Kidney glomerular epithelial cell (primary cell): ENCODE measurements at regions not wholly inside any gene's neighbourhood (a gene's known extent, or its start where the extent isn't known, plus 50 kb on each side); places are given as distances from the start of the nearest gene placed in this dataset.

ENCODE experiments used
- DNase-seq: peaks from one replicate; lab custom pipeline; 2025; lab: John Stamatoyannopoulos, UW

DNA sequence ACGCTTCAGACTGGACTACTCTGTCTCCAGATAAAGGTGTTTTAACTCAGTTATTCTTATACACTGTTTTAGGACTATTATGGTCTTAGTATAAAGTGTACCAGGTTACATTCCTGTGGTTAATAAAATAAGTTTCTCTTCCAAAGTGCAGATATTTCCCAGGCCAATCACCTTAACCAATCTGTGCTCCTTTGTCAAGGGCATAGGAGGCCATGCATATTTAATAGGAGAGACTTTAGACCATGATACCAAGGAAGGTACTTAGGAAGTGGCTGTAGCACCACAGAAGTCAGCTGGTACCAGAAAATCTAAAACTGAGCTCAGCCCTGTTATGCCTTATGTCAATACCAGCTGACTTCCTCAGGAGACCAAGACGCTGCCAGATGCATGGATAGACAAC, 226.5 kb upstream of the TMEM72 start:
- DNase-seq = no peak

DNA sequence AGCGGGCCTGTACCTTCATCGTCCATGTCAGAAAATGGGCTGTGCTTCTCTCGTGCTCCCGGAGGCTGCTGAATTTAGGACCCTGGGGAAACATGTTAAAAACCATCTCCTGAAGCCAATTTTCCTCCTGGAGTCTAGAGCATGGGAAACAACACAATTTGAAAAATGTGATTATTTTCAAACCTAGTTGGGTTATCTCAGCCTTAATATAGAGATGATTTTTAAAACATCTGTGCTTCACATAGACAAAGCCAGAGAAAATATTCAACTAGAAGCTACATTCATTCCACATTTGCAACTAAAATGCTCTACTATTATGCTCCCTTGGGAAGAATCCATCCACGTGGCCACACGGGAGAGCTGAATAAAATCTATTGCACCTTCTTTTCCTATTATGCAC, 225.9 kb upstream of the TMEM72 start:
- no peak for DNase-seq

DNA sequence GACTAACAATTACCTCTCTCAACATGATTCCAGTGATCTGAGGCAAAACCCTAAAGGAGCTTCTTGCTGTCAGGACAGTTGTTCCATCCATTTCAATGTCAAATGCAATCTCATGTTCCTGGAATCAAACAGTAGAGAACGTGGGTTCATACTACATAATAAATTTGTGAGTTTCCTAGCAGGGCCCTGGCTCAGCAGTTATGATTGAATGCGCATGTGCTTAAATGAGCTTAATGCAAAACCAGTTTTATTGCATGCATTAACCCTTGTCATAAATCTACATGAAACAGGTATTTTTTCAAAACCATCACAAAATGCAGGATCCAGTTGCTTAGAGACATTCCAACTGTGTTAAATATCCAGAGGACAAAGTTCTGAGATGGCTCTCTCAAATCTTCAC, 225.4 kb upstream of the TMEM72 start:
- no peak for DNase-seq

DNA sequence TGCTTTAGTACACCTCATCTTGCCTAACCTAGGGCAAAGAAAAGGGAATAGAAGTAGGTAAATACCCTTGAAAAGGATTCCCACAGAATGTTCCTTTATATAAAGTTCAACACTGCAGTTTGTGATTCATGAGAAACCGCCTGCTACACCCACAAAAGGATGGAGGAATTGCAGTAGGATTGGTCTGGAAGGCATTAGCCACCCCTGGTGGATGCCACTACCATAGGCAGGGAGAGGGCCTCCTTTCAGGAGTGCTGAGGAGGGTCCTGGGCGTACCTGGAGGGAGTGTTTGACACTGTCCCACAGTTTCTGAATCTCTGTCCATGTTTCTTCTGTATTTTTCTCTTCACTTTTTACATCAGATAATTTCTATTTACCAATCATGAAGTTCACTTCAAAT, 221.8 kb upstream of the TMEM72 start:
- no peak for DNase-seq

DNA sequence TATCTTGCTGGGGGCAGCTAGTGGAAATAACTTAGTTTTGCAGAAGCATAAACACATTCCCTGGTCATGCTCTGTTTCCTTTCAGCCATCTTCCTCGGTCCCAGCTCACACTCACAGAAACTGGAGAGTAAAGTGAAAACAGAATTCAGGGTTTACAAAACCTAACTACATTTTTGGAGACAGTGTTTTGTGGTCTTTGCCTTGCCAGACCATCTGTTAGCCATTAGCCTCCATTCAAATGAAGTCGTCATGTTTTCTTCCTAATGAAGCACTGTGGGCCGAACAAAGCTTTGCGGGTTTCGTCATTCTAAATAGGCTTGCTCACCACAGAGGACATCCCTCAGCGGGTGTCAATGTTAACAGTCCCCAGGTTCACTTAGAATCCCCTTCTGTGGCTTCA, 214.6 kb upstream of the TMEM72 start:
- DNase-seq = peak; percentile 13

DNA sequence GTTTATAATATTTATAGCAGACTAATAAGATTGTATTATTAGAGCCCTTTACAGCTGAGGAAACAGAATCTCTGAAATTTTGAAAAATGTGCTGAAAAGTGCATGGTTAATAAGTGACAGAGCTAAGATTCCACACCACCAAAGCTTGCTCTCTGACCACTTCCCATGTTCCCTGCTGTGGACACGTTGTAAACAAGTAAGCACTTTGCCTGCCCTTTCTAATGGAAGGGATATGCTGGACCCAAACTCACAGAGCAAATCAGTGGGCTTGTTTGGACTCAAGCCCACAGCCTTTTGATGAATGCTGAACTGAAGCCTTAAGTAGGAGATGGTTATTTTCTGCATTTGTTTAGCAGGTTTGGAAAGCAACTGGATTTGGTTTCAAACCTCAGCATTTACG, 214.0 kb upstream of the TMEM72 start:
- DNase-seq = peak; percentile 53

DNA sequence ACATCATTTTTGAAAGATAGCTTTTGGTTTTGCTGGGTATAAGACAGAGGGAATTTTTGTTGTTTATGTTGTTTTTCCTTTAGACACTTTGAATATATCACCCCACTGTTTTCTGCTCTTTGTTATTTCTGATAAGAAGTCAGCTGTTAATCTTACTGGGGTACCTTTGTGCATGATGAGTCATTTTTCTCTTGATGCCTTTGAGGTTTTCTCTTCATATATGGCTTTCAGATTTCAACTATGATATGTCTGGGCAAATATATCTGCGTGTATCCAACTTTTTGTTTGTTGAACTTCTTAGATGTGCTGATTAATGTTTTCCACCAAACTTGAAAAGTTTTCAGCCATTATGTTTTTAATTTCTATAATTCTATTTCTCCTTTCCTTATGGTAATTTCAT, 208.6 kb upstream of the TMEM72 start:
- DNase-seq = no peak

DNA sequence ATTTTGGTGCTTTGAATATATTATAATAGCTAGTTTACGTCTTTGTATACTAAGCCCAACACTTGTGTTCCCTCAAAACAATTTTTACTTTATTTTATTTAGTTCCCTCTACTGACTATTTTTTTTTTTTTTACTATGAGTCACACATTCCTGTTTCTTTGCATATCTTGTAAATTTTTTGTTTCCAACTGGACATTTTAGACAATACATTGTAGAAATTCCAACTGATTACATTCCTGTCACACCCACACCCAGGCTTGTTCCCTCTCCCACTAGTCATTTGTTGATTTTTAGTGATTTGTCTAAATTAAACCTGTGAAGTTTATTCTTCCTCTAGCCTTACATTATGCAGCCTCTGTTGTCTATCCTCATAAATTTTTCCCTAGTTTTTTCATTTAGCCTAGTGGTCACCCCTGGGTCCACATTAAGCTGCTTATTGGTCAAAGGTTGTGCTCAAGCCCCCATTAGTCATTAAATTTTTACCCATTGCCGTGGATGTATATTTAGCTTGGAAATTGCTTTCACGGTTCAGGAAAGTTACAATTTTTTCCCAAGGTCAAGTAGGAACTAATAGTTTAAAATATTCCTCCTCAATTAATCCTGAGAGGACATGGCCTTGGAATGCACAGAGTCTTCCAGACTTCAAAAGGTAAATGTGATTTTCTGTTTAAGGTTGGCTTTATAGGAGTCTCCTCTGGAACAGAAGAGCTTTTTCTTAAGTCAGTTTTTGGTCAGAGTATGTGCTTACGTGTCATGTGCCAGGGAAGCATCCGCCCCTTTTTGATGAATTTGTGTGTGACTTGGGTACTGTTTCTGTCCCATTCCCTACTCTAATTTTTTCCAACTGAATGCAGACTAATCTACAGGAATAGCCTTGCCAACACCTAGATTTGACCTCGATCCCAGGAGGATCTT, 207.6 kb upstream of the TMEM72 start:
- peak; percentile 82 for DNase-seq

DNA sequence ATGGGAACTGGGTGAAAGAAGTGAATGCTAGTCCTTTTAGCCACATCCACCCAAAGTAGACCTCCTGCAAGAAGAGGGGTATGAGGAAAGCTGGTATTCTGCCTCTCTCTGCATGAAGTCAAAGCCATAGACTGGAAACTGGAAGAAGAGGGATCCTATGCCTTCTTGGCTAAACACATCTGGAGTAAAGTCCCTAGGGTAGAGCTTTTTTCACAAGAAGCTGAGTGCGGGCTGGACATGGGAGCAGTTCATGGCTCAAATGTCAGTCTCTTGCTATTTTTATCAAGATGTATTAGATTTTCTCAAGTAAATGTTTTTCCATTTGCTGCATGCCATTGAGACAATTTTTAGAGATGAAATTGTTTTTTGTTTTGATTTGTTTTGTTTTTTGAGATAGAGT, 206.5 kb upstream of the TMEM72 start:
- DNase-seq = no peak

DNA sequence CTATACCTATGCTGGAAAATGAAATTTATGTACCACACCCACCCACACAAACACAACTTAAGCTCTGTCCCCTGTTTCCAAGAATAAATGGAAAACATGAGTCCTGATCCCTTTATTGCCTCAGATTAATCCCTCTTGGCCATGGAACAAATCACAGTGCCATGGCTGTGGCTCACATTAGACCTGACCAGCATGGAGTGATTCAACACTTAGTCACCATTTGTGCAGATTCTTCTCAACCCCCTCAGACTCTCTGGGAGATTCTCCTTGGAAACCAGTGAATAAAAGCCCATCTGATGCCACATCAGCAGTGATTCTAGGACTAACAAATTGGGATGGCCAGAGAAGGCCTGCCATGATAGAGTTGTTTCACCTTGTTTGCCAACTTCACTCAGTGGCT, 204.4 kb upstream of the TMEM72 start:
- peak; percentile 91 for DNase-seq

DNA sequence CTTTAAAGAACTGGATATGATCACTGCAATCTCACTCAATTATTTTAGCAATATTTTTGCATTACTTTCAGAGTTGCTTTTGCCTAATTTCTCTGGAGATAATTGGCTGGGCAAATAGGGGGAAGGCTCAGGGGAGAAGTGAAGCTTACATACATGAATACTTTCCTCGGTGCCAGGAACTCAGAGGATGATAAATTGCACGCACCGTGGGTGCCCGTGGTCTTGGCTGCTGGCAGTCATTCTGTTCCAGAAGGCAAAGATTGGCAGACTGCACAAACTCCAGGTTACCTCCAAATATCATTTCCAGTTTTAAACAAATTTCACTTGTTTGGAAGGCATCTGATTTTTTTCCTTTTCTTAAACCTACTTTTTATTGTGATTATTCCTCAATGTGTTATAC, 197.8 kb upstream of the TMEM72 start:
- no peak for DNase-seq

DNA sequence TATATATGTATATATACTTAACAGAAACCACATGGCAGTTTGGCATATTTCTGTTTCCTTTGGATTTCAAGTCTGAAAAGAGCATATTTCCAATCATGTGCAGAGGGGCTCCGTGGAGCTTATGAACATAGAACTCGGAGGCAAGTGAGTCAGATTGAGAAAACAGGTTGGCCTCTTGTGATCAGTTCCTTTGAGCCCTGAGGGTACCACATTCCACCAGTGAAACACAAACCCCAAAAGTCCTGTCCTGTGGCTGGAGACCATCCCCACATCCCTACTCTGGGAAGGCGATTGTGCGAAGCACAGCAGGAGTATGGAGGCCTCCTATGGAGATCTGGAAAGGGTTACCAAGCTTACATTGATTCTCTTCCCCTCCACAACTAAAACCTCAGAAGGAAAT, 196.7 kb upstream of the TMEM72 start:
- DNase-seq = no peak

DNA sequence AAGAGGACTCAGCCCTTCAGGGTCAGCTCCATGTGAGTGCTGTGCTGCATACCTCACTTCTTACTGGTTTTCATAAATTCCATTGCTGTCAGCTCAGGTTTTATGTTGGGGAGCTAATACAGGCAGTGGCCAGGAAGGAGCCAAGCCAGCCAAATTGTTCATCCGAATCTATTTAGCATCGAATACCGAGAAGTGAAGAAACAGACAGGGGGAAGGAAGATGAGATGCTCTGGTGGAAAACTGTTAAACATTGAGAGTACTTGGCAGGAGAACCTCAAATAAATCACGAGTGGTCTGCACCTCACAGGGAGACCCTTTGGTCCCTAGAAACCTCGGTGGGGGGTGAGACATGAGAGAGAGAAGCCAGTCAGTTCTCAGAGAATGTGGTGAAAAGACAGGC, 196.0 kb upstream of the TMEM72 start:
- no peak for DNase-seq

DNA sequence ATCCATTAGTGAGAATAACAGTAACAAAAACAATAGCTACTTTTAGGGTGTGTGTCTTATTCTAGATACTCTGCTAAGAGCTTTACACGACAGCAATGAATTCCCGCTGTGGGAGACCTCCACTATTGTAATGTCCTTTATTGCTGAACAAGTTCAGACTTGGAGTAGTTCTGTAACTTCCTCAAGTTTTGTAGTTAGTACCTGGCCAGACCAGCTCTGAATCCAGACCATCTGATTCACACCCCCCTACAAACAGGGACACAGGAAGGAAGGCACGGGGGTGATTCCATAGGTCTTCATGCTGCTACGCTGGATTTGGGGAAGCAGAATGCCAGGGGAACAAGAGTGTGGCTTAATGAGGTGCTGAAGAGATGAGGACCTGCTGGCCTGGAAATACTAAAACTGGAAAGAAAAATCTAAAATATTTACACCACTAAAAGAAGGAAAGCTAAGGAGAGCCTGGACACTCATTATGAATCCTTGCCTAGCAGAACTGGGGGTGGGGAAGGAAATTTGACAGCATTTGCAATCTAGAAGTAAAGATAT, 194.6 kb upstream of the TMEM72 start:
- DNase-seq = no peak

DNA sequence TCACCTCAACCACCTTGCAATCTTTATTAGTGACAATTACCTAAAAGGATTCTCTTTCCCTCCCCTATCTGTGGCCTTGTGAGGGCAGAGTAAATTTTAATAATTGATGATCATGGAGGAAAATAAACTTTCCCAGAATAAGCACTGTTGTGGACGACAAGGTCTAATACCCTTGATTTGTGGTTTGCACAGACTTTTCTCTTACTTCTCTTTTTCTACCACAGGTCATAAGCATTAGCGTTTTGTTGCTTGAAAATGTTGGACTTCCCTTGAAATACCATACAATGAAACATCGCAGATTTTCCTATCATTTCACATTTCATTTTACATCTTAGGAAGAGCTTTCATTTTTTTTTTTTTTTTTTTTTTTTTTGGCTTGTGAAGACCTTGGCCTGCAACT, 188.1 kb upstream of the TMEM72 start:
- DNase-seq = no peak

DNA sequence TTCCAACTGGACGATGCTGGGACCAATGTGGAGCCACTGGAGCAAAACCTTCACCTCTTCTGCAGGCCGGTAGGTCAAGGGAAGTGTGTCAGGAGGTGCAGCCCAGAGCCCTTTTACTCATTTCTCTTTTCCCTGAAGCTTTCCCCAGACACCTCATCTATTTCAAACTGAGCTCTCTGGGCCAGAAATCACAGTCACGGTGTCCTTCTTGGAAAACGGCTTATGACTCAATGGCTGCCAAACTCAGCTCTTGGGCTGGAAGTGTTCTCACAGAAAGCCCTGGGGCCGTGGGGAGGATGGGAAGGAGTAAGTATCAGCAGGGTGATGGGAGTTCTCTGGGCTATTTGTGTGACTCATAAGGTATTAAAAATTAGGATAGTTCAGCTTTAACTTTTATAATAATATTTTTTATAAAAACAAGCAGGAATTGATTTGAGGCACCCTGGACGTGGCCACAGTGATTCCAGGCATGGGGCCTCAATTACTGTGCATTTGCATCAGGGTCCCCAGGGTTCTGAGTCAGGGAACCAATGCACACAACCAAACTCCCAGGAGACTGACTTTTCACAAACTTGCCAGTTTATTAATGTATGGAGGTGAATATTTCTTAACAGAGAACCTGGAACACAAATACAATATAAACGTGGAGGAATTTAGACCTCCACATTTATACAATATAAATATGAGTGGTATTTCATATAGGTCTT, 187.4 kb upstream of the TMEM72 start:
- DNase-seq = no peak

DNA sequence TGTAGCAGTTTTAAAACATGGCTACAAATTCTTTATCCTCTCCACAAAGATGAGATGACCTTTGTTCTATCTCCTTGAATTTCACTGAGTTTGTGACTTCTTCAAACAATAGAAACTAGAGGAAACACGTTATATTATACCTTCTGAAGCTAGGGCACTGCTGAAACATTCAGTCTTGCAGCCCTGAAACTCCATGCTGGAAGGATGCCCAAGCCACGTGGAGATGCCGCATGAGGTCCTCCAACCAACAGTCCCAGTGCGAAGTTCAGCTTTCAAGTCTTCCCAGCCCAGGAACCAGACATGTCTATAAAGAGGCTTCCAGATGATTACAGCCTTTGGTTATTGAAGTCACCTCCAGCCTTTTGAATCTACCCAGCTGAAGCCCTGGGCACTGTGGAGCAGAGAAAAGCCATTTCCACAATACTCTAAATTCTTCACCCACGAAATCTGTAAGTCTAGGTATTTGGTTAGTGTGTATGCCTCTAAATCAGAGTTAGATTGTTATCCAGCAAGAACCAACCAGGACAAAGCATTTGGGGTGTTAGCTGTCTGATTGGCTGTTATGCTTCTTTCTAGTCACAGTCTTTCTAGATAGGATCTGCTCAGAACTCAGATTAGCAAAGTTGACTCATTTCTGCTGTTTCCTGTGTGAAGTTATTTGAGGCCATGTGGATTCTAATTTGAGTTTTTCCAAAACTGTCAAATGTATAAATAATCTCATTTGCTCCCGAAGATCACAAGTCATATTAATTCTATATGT, 186.5 kb upstream of the TMEM72 start:
- no peak for DNase-seq

DNA sequence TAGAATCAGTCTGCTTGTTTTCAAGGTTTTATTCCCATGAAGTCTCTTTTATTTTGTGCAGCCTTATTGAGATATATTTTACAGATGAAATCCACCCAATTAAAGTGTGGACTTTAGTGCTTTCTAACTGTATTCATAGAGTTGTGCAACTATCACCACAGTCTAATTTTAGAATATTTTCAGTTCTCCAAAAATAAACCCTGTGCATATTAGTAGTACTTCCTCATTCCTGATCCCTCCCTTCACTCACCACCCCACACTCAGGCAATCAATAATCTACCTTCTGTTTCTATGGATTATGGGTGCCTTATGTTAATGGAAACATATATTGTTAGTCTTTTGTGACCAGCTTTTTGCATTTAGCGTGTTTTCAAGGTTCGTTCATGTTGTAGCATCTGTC, 185.7 kb upstream of the TMEM72 start:
- DNase-seq = no peak

DNA sequence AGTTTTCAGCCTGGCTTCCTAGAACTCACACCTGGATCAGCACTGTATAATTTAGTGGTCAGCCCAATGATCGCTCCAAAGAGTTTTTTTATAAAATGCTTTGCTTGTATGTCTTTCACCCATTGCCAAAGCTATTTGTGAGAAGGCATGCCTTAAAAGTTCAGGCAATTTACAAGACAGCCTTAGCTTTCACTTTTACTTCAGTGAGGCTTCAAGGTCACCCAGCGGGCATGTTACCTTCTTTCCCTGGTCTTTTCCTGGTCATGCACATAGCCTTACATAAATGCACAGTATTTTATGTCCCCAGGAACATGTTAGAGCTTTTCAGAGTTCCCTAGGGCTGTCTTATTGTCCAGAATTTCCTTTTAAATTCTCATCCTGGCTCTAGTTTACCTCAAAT, 179.9 kb upstream of the TMEM72 start:
- DNase-seq = no peak

DNA sequence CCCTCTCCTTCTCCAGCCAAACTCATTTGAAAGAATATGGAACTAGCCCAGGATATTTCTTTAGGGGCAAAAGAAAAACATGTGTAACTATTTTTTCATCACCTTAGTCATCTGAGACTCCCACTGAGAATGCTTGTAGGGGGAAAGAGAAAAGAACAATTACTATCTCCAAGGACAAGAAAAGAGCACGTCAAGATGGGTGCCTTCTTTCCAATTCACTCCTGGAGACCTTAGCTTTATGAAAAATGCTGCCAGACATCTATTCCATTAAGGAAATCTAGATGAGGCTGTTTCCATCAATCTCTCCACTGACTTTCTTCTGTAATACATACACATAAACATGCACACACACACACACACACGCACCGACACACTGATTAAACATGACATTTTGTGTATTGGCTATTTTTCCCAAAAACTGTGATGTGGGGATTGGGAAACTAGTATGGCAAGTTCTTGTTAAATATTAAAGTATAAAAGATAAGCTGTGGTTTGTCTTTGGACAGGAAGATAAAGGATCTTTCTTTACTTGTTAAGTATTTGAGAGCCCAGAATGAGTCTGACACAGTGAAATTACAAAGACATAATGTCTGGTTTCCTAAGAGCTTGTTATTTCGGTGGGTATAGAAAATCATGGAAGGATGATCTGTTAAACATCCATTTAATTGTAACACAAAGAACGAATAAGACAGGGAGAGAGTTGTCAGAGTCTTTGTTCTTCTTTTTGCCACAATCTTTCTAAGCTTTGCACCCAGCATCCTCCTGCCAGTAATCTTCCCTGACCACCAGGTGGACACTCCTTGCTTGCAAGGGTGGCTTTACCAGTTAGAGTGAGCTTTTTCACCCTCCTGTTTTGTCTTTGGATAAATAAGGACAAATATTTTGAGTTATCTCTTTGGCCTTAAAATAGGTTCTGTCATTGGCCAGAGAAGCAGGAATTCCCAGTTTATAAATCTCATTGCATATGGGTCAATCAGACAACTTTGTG, 177.3 kb upstream of the TMEM72 start:
- DNase-seq = no peak

DNA sequence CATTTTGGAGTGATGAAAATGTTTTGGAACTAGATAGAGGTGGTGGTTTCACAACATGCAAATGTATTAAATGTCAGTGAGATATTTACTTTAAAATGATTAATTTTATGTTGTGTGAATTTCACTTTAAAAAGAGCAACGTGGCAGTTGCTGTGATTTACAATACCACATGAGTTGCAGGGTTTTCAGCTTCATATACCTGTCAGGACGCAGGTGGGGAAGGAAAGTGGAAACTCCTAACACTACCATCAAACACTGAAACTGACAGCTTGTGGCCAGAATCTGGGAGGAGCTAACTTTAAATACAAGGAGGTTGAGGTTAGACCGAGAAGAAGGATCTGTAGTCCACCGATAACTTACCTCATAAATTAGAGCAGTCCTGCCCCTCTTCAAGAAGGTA, 168.9 kb upstream of the TMEM72 start:
- no peak for DNase-seq
